ENCODE measurements at regions not wholly inside any gene's neighbourhood (a gene's known extent, or its start where the extent isn't known, plus 50 kb on each side); places are given as distances from the start of the nearest gene placed in this dataset.
"Not testable (repeated sequence)": the region's sequence is repeated elsewhere in the genome, so short reads cannot be mapped to it uniquely, and the experiment has no call there.

- no peaks in the 10 kb centered on the region for H3K27me3 ChIP-seq
- H3K27ac ChIP-seq: peak overlapping the region in 2 of 4 donors; percentile 33 to 40
- no peak overlapping the region for H3K4me3 ChIP-seq
- H3K4me1 ChIP-seq: no peaks in the 10 kb centered on the region
- TF ChIP-seq POLR2A (IDR thresholded peaks at IDR 0.05) (no peak), CTCF (IDR thresholded peaks at IDR 0.05 in 4 of 5, conservative IDR thresholded peaks at IDR 0.05 in 1 of 5) (no peak)
- no peaks in the 10 kb centered on the region for H3K9me3 ChIP-seq
- in situ Hi-C loops (cut with MboI; ENCODE audit: low sequenced_read_pairs in 4 of 4) (no loop called here), intact Hi-C loops (cut with DNase I; ENCODE audit: low total_unique reads) (no loop called here)
- no peaks in the 10 kb centered on the region for H3K36me3 ChIP-seq
- ATAC-seq: peak; percentile 52 to 66
- peak in 1 of 2 donors; percentile 55 for DNase-seq
These were observed 58.0 kb upstream of the GSC start for GRCh38 chr14:94827711-94828447.

- Histone ChIP-seq H3K4me1 (no peaks in the 10 kb centered on the region), H3K36me3 (no peaks in the 10 kb centered on the region), H3K27ac (no peak overlapping the region), H3K4me3 (no peak overlapping the region), H3K27me3 (no peaks in the 10 kb centered on the region), H3K9me3 (no peaks in the 10 kb centered on the region)
- DNase-seq: no peak
- ATAC-seq: no peak
- TF ChIP-seq POLR2A (IDR thresholded peaks at IDR 0.05) (no peak), CTCF (IDR thresholded peaks at IDR 0.05 in 4 of 5, conservative IDR thresholded peaks at IDR 0.05 in 1 of 5) (no peak)
- in situ Hi-C loops (cut with MboI; ENCODE audit: low sequenced_read_pairs in 4 of 4) (no loop called here), intact Hi-C loops (cut with DNase I; ENCODE audit: low total_unique reads) (no loop called here)
These were observed 56.9 kb upstream of the GSC start for GRCh38 chr14:94826774-94827173.

- Histone ChIP-seq H3K27ac (no peak overlapping the region), H3K36me3 (no peaks in the 10 kb centered on the region), H3K9me3 (no peaks in the 10 kb centered on the region), H3K27me3 (no peaks in the 10 kb centered on the region), H3K4me1 (no peaks in the 10 kb centered on the region), H3K4me3 (no peak overlapping the region)
- in situ Hi-C loops (cut with MboI; ENCODE audit: low sequenced_read_pairs in 4 of 4) (no loop called here), intact Hi-C loops (cut with DNase I; ENCODE audit: low total_unique reads) (no loop called here)
- ATAC-seq: no peak
- no peak for DNase-seq
- TF ChIP-seq POLR2A (IDR thresholded peaks at IDR 0.05) (no peak), CTCF (IDR thresholded peaks at IDR 0.05 in 4 of 5, conservative IDR thresholded peaks at IDR 0.05 in 1 of 5) (no peak)
These were observed 53.8 kb upstream of the GSC start for GRCh38 chr14:94823556-94824341.

- H3K36me3 ChIP-seq: no peaks in the 10 kb centered on the region
- no peaks in the 10 kb centered on the region for H3K4me1 ChIP-seq
- no peak for DNase-seq
- no peaks in the 10 kb centered on the region for H3K27me3 ChIP-seq
- TF ChIP-seq CTCF (IDR thresholded peaks at IDR 0.05 in 4 of 5, conservative IDR thresholded peaks at IDR 0.05 in 1 of 5): no peak
- TF ChIP-seq POLR2A (IDR thresholded peaks at IDR 0.05): no peak
- in situ Hi-C loops (cut with MboI; ENCODE audit: low sequenced_read_pairs in 4 of 4): no loop called here
- ATAC-seq: no peak
- H3K4me3 ChIP-seq: no peak overlapping the region
- H3K9me3 ChIP-seq: no peaks in the 10 kb centered on the region
- H3K27ac ChIP-seq: no peak overlapping the region
- intact Hi-C loops (cut with DNase I; ENCODE audit: low total_unique reads): no loop called here
These were observed 51.8 kb upstream of the GSC start for GRCh38 chr14:94821705-94822104.

GRCh38 chr14:94820932-94821331 lies 51.0 kb upstream of the GSC start:
- H3K9me3 ChIP-seq; H3K27me3 ChIP-seq; ATAC-seq; intact Hi-C loops (cut with DNase I; ENCODE audit: low total_unique reads); H3K4me1 ChIP-seq; H3K4me3 ChIP-seq; in situ Hi-C loops (cut with MboI; ENCODE audit: low sequenced_read_pairs in 4 of 4); H3K36me3 ChIP-seq; H3K27ac ChIP-seq; DNase-seq: not testable (repeated sequence)

Data from gastrocnemius medialis (tissue), 4 donors.